ENCODE measurements at regions not wholly inside any gene's neighbourhood (a gene's known extent, or its start where the extent isn't known, plus 50 kb on each side); places are given as distances from the start of the nearest gene placed in this dataset.

DNA sequence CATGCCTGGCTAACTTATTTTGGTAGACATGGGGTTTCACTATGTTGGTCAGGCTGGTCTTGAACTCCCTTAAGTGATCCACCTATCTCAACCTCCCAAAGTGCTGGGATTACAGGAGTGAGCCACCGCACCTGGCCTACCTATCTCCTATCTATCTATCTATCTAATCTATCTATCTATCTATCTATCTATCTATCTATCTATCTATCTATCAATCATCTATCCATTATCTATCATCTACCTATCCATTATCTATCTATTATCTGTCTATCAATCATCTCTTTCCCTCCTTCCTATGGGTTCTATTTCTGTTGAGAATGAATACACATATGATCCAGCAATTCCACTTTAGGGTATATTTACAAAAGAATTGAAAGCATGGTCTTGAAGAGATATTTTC, 194.2 kb upstream of the ARG1 start:
- peak overlapping the region; percentile 100 for H3K27ac ChIP-seq (ENCODE audit: low read depth, low read length, poor library complexity, severe bottlenecking)
- no peak for DNase-seq (ENCODE audit: low spot score)
- TF ChIP-seq, protein P1, sequence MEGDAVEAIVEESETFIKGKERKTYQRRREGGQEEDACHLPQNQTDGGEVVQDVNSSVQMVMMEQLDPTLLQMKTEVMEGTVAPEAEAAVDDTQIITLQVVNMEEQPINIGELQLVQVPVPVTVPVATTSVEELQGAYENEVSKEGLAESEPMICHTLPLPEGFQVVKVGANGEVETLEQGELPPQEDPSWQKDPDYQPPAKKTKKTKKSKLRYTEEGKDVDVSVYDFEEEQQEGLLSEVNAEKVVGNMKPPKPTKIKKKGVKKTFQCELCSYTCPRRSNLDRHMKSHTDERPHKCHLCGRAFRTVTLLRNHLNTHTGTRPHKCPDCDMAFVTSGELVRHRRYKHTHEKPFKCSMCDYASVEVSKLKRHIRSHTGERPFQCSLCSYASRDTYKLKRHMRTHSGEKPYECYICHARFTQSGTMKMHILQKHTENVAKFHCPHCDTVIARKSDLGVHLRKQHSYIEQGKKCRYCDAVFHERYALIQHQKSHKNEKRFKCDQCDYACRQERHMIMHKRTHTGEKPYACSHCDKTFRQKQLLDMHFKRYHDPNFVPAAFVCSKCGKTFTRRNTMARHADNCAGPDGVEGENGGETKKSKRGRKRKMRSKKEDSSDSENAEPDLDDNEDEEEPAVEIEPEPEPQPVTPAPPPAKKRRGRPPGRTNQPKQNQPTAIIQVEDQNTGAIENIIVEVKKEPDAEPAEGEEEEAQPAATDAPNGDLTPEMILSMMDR (conservative IDR thresholded peaks at IDR 0.05; ENCODE audit: low read depth, low read length): no peak
- TF ChIP-seq EZH2 (IDR thresholded peaks at IDR 0.05; ENCODE audit: borderline replicate concordance, low read depth, low read length, poor library complexity, severe bottlenecking): no peak
- H3K27me3 ChIP-seq (replicated peaks; ENCODE audit: insufficient read depth, low read depth, low read length, poor library complexity): no peaks in the 10 kb centered on the region
- H3K36me3 ChIP-seq (ENCODE audit: insufficient read depth, low read length, poor library complexity, severe bottlenecking): no peaks in the 10 kb centered on the region
- no peak overlapping the region for H3K4me3 ChIP-seq (ENCODE audit: low read depth, low read length, poor library complexity, severe bottlenecking)
- peaks cover 60% of the 10 kb centered on the region for H3K4me1 ChIP-seq (ENCODE audit: insufficient read depth, low read length, poor library complexity, severe bottlenecking)
- CTCF ChIA-PET: no interaction called here
- POLR2A ChIA-PET (ENCODE audit: low non-redundant PET): no interaction called here
- intact Hi-C loops (cut with micrococcal nuclease; ENCODE audit: unreplicated experiment): no loop called here
- no TSS peak for BruUV-seq (replicated peaks)
- H3K9me3 ChIP-seq (ENCODE audit: low read depth, low read length, poor library complexity, severe bottlenecking): peaks cover 13% of the 10 kb centered on the region

GRCh38 chr6:131379948-131380347, 193.1 kb upstream of the ARG1 start:
- no TSS peak for BruUV-seq (replicated peaks)
- peaks cover 65% of the 10 kb centered on the region for H3K4me1 ChIP-seq (ENCODE audit: insufficient read depth, low read length, poor library complexity, severe bottlenecking)
- H3K27ac ChIP-seq (ENCODE audit: low read depth, low read length, poor library complexity, severe bottlenecking): peak overlapping the region; percentile 100
- H3K36me3 ChIP-seq (ENCODE audit: insufficient read depth, low read length, poor library complexity, severe bottlenecking): no peaks in the 10 kb centered on the region
- H3K4me3 ChIP-seq (ENCODE audit: low read depth, low read length, poor library complexity, severe bottlenecking): no peak overlapping the region
- DNase-seq (ENCODE audit: low spot score): no peak
- ChIA-PET POLR2A (ENCODE audit: low non-redundant PET) (no interaction called here), CTCF (no interaction called here)
- peaks cover 13% of the 10 kb centered on the region for H3K9me3 ChIP-seq (ENCODE audit: low read depth, low read length, poor library complexity, severe bottlenecking)
- no peaks in the 10 kb centered on the region for H3K27me3 ChIP-seq (replicated peaks; ENCODE audit: insufficient read depth, low read depth, low read length, poor library complexity)
- intact Hi-C loops (cut with micrococcal nuclease; ENCODE audit: unreplicated experiment): loop anchor here (5.0 kb wide), 6 partner anchors 123 to 778 kb away; partner anchors contain the start of gene MED23
- TF ChIP-seq, protein P1 (conservative IDR thresholded peaks at IDR 0.05; ENCODE audit: low read depth, low read length): no peak

DNA sequence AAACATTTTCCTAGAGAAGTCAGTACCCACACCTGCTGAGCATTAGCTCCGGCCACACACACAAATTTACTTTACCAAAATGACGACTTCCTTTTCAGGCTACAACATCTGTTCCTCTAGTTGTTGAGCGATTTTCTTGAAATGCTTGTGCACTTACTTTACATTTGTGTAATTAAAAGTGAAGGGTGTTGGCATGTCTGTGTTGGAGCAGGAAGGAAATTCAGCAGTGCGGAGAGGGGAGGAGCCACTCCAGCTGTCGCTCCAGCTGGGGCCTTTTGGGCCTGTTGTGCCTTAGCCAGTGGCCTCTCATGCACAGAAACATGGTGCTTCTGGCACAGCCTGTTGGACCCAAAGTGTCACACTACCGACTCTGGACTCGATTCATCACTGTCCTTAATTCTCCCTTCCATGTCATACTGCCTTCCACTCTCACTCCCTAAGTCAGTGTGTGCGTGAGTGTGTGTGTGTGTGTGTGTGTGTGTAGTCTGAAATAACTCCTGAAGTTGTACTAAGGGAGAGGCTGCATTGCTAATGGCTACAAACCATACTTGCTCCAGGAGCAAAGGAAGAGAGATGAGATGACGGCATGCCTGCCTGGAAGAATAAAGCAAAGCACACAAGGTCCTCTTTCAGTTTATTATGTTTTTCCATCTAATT, 191.8 kb upstream of the ARG1 start:
- Histone ChIP-seq H3K4me3 (ENCODE audit: low read depth, low read length, poor library complexity, severe bottlenecking) (no peak overlapping the region), H3K27me3 (replicated peaks; ENCODE audit: insufficient read depth, low read depth, low read length, poor library complexity) (no peaks in the 10 kb centered on the region), H3K27ac (ENCODE audit: low read depth, low read length, poor library complexity, severe bottlenecking) (peak overlapping the region; percentile 100), H3K36me3 (ENCODE audit: insufficient read depth, low read length, poor library complexity, severe bottlenecking) (no peaks in the 10 kb centered on the region), H3K4me1 (ENCODE audit: insufficient read depth, low read length, poor library complexity, severe bottlenecking) (peaks cover 58% of the 10 kb centered on the region), H3K9me3 (ENCODE audit: low read depth, low read length, poor library complexity, severe bottlenecking) (peaks cover 13% of the 10 kb centered on the region)
- POLR2A ChIA-PET (ENCODE audit: low non-redundant PET): no interaction called here
- TF ChIP-seq, protein P1 (conservative IDR thresholded peaks at IDR 0.05; ENCODE audit: low read depth, low read length): no peak
- no peak for TF ChIP-seq EZH2 (IDR thresholded peaks at IDR 0.05; ENCODE audit: borderline replicate concordance, low read depth, low read length, poor library complexity, severe bottlenecking)
- no TSS peak for BruUV-seq (replicated peaks)
- peak; percentile 88 for DNase-seq (ENCODE audit: low spot score)
- CTCF ChIA-PET: no interaction called here
- intact Hi-C loops (cut with micrococcal nuclease; ENCODE audit: unreplicated experiment): loop anchor here (5.0 kb wide), 6 partner anchors 124 to 779 kb away; partner anchors contain the start of gene MED23

Measured in A673 (cell line).